Effector CD8-positive, alpha-beta T cell (primary cell): ENCODE measurements at regions not wholly inside any gene's neighbourhood (a gene's known extent, or its start where the extent isn't known, plus 50 kb on each side); places are given as distances from the start of the nearest gene placed in this dataset.
"Not testable (repeated sequence)": the region's sequence is repeated elsewhere in the genome, so short reads cannot be mapped to it uniquely, and the experiment has no call there.

Experiments
- DNase-seq: peaks from one replicate; lab custom pipeline; 2025; lab: John Stamatoyannopoulos, UW

- no peak for DNase-seq
Measured at GRCh38 chr12:66733321-66733720, 54.4 kb upstream of the GRIP1 start.

DNA sequence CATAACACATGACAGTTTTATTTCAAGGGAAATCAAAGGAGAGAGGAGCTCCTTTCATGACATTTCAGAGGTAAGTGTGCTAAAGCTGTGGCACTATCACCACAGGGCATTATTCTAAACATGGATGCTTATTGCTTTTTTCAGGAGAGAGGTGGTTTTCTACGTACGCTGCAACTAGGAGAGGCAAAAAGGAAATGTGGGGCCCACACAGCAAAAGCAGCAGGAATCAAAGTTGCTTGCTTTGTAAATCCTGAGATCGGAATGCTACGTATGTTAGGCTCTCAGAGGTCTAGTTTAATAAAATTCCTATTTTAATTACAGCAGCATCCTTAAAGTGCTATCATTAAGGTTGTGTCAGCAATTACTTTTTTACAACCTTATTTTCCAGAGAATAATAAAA is 55.0 kb upstream of the GRIP1 start:
- DNase-seq = no peak

DNA sequence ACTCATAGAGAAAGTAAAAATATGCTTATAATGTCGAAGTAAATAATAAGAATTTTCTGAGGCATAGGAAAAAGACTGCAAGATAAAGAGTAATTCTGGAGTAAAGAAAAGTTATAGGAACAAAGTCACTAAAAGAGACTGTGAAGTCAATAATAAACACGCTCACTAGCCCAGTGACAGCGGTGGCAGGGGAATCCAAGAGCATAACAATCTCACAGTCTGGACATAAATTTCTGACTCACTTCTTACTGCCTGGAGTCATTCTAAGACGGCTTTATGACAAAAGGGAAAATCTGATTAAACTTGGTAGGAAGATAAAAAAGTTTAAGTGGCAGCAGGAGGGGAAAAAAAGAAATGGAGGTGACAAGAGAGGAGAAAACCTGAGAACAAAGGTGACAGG is 56.4 kb upstream of the GRIP1 start:
- no peak for DNase-seq

DNA sequence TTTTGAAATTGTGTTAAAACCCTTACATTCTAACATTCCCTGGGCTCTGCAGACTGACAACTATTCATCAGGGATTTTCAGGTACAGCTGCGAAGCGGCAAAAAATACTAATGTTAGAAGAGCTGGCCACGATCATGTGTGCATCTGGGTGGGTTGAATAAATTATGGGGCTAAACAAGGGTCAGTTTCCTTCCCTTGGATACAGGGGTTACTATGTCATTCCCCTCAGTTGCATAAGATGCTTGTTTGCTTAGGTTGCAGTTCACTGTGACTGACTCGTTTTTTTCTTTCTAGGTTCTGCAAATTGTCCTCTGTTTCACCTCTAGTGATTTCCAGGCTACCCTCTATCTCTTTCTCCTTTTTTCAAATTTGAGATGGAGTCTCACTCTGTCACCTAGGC is 58.1 kb upstream of the GRIP1 start:
- DNase-seq = no peak

DNA sequence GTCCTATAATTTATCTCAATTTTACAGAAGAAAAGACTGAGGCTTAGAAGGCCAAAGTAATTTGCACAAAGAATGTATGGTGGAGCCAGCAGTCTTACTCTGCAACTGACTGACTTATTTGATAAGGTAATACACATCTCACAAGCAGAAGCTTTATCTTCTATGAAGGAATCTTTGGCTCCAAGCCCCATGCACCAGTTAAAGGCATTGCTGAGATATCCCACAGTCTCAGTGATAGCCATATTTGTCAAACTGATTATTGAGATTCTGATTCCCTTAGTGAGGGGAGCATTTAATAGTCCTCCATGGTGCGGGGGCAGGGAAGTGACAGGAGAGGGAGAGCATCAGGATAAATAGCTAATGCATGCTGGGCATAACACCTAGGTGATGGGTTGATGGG is 60.4 kb upstream of the GRIP1 start:
- no peak for DNase-seq

- no peak for DNase-seq
Measured at GRCh38 chr12:66739940-66740651, 61.2 kb upstream of the GRIP1 start.

DNA sequence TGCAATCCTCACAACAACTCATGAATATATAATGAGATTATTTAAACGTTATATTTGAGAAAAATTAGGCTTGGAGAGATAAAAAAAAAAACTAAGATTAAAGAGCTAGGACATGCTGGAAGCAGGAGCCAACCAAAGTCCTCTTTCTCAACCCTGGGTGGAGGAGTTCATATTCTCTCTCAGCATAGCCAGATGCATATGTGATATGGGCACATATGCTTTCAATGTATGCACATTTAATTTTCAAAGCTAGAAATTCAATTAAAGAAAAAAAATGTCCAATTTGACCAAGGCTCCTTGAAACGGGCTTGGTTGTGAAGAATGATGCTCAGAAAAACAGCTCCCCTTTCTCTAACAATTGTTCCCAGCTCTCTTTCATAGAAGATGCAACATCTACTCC is 61.9 kb upstream of the GRIP1 start:
- no peak for DNase-seq

GRCh38 chr12:66741919-66742318 is 63.0 kb upstream of the GRIP1 start:
- DNase-seq = no peak

DNA sequence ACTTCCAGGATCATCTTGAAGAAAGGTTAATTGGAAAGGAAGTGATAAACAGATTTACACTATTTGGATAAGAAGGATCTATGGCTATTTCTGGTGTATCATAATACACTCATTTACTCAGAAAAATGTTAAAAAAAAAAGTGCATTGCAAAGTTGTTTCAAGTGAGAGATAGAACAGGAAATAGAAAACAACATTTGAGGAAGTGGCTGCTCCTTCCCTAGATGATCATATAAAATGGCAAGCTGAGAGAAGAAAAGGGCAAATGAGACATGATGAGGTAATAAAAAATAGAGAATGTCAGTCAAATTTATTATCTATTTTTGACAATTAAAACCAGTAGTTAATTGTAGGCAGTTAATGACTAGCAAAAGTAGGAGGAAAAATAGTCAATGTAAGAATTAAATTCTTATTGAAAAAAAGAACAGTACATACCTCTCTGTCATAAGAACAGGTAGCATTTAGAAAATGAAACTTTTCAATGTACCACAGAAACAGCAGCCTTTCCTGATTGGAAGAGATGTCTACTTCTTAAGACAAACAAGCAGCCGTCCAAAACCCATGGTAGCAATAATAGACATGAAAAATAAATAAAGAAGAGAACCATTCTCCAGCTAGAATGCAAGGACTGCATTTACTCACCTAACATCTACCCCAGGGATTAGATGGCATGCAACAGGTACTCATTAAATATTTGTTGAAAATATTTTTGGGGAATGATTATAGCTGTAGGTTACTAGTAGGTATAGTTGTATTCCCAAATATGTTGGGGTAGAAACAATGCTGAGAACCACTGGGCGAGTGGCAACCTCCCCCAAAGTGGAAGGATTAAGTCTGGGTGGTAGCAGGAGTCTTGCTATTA is 63.9 kb upstream of the GRIP1 start:
- no peak for DNase-seq

DNA sequence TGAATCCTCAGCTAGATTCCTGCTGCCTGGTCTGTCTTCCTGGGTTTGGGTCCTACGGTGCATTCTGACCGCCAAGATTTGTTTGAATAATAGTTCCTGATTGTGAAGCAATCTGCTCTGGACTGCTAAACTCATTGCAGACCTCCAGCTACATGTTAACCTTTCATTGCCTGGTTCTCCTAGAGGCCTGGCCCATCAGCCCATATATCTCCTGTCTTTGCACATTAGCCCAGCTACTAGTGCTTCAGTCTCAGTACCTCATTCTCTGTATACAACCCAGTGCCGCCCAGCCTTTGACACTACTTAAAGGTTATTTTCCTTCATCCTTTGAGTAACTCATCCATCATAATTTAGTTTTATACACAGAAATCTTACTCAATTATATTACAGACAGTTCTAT is 65.6 kb upstream of the GRIP1 start:
- no peak for DNase-seq

DNA sequence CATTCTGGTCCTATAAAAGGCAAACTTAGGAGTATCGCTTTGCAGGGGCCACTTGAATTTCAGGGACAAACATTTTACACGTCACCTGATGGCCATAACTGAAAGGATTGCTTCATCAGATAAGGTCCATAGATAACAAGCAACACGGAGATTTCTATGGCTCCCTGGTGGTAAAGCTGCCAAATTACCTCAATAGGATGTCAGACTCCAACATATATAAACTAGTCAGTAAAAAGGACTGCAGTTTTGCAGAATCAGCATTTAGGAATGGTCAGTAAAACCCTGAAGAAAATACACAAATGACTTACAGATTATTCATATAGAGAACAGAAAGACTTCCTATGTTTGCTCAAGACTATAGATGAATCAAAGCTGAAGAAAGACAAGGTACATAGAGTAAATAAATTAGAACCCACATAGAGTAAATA is 66.1 kb upstream of the GRIP1 start:
- no peak for DNase-seq

DNA sequence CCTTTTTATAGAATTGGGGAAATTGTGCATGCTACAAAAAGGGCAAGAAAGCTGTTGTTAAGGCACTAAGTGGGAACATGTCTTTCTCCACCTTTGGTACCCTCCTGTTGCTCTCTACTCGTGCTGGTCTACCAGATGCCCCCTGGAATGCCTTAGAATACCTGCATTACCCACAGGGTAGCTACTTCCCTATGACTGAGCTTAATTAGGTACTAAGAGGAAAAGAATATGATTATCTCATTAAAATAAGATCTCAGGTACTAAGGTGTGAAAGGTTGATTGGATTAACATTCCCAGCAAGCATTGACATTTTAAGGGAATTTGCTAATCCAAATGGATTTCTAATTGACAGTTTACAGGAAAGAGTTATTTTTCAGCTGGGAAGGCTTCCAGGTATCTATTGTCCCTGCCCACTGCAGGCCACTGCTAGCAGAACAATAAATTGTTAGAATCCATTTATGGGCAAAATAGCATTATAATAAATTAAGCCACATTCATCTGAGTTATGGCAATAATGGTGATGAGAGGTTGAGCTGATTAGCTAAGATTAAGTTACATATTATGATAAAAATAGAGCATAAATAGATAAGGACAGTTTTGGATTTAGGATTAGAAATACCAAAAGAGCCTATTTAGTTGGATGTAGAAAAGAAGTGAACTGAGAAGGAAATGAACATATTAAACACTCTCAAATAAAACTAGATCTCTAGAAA is 67.8 kb upstream of the GRIP1 start:
- DNase-seq = no peak

DNA sequence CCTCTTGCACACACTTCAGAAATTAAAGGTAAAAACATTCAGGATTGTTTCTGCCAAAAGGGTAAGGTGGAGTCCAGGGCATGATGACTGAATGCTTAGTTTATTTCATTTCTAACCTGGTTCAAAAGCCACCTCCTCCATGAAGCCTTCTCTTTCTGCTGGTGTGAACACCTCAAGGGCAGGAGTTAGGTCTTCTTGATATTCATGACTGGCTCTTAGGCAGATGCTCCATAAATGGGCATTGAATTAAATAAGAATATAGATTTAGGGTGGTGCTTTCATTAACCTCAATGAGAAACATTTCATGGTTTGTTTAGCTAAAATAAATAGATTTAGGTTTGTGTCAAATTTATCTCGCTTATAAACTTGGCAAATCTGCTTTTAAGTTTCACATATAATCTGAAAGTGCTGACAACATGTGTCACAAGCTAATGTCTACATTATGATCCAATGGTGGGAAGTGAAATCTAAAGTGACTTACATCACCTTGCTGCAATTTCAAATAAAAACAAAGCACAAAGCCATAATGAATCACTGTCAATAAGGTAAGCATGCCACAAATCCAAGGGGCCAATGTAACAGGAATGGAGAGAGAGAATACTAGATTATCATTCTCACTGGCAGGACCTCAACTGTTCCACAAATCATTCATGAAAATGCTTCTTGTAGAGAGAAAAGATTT is 72.7 kb upstream of the GRIP1 start:
- DNase-seq = no peak

- DNase-seq = no peak
Measured at GRCh38 chr12:66753810-66754209, 74.9 kb upstream of the GRIP1 start.

- no peak for DNase-seq
Measured at GRCh38 chr12:66755727-66756395, 77.0 kb upstream of the GRIP1 start.

DNA sequence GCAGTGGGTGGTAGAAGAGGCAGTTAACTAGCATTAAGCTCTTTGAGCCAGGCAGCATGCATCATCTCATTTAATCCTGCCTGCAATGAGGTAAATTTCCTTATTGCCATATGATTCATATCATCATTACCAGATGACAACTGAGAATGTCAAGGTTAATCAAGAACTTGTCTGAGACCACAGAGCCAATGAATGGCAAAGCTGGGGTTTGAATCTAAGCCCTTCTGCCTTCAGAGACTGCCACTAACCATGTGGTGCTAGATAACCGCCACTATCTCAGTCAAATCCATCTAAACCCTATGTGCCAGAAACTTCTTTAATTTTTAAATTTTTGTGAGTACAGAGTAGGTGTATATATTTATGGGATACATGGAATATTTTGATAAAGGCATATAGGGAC is 77.8 kb upstream of the GRIP1 start:
- DNase-seq = no peak

DNA sequence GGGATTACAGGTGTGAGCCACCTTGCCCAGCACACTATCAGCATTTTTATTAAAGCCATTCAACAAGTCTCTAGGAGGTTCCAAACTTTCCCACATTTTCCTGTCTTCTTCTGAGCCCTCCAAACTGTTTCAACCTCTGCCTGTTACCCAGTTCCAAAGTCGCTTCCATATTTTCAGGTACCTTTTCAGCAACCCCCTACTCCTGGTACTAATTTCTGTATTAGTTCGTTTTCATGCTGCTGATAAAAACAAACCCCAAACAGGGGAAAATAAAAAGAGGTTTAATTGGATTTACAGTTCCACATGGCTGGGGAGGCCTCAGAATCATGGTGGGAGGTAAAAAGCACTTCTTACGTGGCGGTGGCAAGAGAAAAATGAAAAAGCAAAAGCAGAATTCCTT is 81.2 kb upstream of the GRIP1 start:
- DNase-seq = not testable (repeated sequence)

DNA sequence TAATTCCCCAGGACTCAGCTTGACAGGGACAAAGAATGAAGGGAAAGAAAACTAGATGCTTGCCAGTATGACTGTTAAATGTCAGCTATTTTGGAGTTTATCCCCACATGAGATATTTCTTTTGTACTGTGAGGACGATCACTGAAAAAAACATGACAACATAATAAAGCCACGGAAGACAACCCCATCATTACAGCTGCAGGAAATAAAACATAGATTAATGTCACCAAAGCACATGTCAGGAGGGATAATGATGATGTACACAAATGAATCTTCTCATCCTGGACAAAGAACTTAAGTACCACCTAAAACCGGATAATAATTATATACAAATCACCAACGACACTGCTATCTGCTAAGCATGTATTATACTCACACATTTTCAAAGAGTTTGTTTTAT is 84.6 kb upstream of the GRIP1 start:
- DNase-seq = no peak

- DNase-seq = no peak
Measured at GRCh38 chr12:66765204-66765603, 86.3 kb upstream of the GRIP1 start.

GRCh38 chr12:66767536-66767935 is 88.7 kb upstream of the GRIP1 start:
- no peak for DNase-seq

DNA sequence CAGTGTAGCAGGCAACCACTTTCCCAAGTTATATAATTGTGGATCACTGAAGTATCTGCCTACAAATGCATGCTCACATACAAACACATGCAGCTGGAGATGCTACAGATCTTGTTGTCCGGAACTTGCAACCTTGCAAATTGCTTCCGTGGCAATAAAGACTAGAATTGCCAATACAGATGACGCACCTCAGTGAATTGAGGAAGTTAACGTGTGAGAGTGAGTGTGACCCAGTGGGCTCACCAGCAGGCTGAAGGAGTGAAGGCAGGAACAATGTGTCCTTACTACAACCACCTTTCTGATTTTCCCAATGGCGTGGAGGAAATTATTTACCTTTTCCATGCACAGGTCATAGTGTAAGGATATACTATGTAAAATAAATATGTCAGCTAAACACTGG is 89.4 kb upstream of the GRIP1 start:
- no peak for DNase-seq

DNA sequence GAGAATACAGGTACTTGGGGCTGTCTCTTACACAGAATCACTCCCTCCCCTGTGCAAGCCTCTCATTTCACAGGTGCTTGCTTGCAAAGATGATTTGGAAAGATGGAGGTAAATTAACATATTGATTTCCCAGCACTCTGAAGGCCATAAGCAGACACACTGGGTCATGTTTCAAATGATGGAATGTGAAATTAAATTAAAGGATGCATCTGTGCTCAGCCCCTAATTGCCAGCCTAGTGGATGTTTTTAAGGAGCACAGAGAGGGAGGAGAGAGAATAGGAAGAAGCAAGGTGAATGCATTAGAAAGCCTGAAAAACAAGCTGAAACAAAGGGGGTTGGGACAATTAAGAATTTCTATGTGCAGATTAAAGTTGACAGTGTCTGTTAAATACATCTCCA is 96.1 kb upstream of the GRIP1 start:
- no peak for DNase-seq
